ENCODE measurements at regions not wholly inside any gene's neighbourhood (a gene's known extent, or its start where the extent isn't known, plus 50 kb on each side); places are given as distances from the start of the nearest gene placed in this dataset.
A peak's percentile ranks its signal among the peaks of the same experiment; 100 is the strongest.

DNA sequence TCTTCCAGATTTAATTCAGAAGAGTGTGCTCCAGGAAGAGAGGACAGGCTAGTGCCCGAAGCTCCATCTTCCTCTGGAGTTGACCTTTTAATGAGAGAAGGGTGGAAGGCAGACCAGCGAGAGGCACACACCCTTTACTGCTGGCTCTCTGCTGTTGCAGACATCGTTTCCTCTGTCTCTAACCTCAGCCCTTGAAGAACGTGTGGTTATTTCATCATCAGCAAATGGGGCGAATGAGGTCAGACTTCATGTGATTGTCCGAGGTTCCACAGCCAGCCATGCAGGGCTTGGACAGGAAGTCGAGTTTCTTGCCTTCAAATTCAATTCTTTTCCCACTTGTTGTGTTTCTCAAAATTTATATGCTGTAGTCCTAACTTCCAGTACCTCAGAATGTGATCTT, 155.2 kb upstream of the MSX1 start (continued):
- TF ChIP-seq NR2C2 (CRISPR knock-in tag; IDR thresholded peaks at IDR 0.05), result no peak
- TF ChIP-seq NR2C2 (tag; IDR thresholded peaks at IDR 0.05), result peak; percentile 40; the same call in 1 of the 2 replicates
- no peak for TF ChIP-seq MBD2 (IDR thresholded peaks at IDR 0.05; ENCODE audit: borderline replicate concordance, low read depth)
- TF ChIP-seq, protein P1, sequence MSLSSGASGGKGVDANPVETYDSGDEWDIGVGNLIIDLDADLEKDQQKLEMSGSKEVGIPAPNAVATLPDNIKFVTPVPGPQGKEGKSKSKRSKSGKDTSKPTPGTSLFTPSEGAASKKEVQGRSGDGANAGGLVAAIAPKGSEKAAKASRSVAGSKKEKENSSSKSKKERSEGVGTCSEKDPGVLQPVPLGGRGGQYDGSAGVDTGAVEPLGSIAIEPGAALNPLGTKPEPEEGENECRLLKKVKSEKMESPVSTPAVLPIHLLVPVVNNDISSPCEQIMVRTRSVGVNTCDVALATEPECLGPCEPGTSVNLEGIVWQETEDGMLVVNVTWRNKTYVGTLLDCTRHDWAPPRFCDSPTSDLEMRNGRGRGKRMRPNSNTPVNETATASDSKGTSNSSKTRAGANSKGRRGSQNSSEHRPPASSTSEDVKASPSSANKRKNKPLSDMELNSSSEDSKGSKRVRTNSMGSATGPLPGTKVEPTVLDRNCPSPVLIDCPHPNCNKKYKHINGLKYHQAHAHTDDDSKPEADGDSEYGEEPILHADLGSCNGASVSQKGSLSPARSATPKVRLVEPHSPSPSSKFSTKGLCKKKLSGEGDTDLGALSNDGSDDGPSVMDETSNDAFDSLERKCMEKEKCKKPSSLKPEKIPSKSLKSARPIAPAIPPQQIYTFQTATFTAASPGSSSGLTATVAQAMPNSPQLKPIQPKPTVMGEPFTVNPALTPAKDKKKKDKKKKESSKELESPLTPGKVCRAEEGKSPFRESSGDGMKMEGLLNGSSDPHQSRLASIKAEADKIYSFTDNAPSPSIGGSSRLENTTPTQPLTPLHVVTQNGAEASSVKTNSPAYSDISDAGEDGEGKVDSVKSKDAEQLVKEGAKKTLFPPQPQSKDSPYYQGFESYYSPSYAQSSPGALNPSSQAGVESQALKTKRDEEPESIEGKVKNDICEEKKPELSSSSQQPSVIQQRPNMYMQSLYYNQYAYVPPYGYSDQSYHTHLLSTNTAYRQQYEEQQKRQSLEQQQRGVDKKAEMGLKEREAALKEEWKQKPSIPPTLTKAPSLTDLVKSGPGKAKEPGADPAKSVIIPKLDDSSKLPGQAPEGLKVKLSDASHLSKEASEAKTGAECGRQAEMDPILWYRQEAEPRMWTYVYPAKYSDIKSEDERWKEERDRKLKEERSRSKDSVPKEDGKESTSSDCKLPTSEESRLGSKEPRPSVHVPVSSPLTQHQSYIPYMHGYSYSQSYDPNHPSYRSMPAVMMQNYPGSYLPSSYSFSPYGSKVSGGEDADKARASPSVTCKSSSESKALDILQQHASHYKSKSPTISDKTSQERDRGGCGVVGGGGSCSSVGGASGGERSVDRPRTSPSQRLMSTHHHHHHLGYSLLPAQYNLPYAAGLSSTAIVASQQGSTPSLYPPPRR (CRISPR knock-in tag; IDR thresholded peaks at IDR 0.05; ENCODE audit: borderline replicate concordance), result no peak
- TF ChIP-seq ZNF143 (CRISPR knock-in tag; IDR thresholded peaks at IDR 0.05), result no peak

DNA sequence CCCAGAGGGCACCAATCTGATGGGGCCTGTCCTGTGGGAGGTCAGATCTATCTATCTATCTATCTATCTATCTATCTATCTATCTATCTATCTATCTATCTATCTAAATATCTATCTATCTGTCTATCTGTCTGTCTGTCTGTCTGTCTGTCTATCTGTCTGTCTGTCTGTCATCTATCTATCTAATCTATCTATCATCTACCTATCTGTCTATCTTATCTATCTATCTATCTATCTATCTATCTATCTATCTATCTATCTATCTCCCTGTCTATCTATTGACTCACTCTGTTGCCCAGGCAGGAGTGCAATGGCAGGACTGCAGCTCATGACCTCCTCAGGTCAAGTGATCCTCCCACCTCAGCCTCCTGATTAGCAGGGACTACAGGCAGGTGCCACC, 155.7 kb upstream of the STX18 start:
- intact Hi-C loops (cut with micrococcal nuclease), result no loop called here
- no peak overlapping the region for H3K4me3 ChIP-seq
- in situ Hi-C loops (cut with MboI), result no loop called here
- H4K20me1 ChIP-seq (replicated peaks; ENCODE audit: control insufficient read depth, insufficient read depth, low read length), result no peaks in the 10 kb centered on the region
- DNase-seq (ENCODE audit: extremely low read depth in 1 of 4, low spot score in 3 of 4) (no peak), ATAC-seq (no peak), FAIRE-seq (no peak)
- peaks cover 0 to 7% of the 10 kb centered on the region in 2 experiments; a peak in 2 of 5 replicates for H3K27me3 ChIP-seq (ENCODE audit: control insufficient read depth in 2 of 2, insufficient read depth in 2 of 2, low read length in 2 of 2)
- H3K9me1 ChIP-seq (ENCODE audit: control insufficient read depth, insufficient read depth, low read length), result no peaks in the 10 kb centered on the region
- H3K4me1 ChIP-seq (replicated peaks in 1 of 2; ENCODE audit: control insufficient read depth in 2 of 2, insufficient read depth in 2 of 2, low read length in 2 of 2), result no peaks in the 10 kb centered on the region; a peak in 1 of 5 replicates
- no peak overlapping the region for H3K9ac ChIP-seq (ENCODE audit: insufficient read depth in 1 of 2, low read depth in 2 of 2, low read length in 2 of 2)
- CTCF ChIA-PET (ENCODE audit: low intra/inter-chr PET ratio), result no interaction called here
- H3K9me3 ChIP-seq (replicated peaks; ENCODE audit: control insufficient read depth, insufficient read depth, low read depth, low read length), result no peaks in the 10 kb centered on the region
- no TSS peak for BruUV-seq (replicated peaks)
- TF ChIP-seq, protein P2, sequence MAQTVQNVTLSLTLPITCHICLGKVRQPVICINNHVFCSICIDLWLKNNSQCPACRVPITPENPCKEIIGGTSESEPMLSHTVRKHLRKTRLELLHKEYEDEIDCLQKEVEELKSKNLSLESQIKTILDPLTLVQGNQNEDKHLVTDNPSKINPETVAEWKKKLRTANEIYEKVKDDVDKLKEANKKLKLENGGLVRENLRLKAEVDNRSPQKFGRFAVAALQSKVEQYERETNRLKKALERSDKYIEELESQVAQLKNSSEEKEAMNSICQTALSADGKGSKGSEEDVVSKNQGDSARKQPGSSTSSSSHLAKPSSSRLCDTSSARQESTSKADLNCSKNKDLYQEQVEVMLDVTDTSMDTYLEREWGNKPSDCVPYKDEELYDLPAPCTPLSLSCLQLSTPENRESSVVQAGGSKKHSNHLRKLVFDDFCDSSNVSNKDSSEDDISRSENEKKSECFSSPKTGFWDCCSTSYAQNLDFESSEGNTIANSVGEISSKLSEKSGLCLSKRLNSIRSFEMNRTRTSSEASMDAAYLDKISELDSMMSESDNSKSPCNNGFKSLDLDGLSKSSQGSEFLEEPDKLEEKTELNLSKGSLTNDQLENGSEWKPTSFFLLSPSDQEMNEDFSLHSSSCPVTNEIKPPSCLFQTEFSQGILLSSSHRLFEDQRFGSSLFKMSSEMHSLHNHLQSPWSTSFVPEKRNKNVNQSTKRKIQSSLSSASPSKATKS (CRISPR knock-in tag; IDR thresholded peaks at IDR 0.05), result no peak
- peak; percentile 92 for TF ChIP-seq DACH1 (IDR thresholded peaks at IDR 0.05; ENCODE audit: partially characterized antibody)
- no peak overlapping the region for H3K4me2 ChIP-seq (ENCODE audit: insufficient read depth, low read length)
- POLR2A ChIA-PET, result no interaction called here
- H3K27ac ChIP-seq (ENCODE audit: extremely low read depth, low read depth, low read length), result no peak overlapping the region
- no peak overlapping the region for H2AFZ ChIP-seq (ENCODE audit: low read depth, low read length)
- no peaks in the 10 kb centered on the region for H3K36me3 ChIP-seq (ENCODE audit: control insufficient read depth, insufficient read depth, low read length)
- no peaks in the 10 kb centered on the region for H3K79me2 ChIP-seq (ENCODE audit: control insufficient read depth, insufficient read depth, low read length)

Data from K562 (cell line).